ENCODE measurements at regions not wholly inside any gene's neighbourhood (a gene's known extent, or its start where the extent isn't known, plus 50 kb on each side); places are given as distances from the start of the nearest gene placed in this dataset.

DNA sequence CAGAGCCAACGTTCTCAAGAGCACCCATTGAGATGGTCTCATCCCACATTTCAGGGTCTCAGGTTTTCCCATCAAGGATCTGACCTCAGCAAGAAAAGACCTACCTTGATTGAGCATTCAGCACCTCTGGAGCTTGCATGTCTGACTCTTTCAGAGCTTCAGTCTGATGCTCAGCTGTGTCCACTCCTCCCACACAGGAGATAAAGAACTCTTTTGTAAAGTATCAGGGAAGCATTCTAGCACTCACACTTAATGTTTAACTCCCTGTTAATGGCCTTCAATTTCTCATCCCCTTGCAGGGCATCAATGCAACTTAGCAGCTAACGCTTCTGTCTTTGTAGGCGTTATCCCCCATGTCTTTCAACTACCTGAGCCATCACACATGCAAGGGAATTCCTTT is 124.1 kb downstream of the GALC start:
- TF ChIP-seq, protein P1, sequence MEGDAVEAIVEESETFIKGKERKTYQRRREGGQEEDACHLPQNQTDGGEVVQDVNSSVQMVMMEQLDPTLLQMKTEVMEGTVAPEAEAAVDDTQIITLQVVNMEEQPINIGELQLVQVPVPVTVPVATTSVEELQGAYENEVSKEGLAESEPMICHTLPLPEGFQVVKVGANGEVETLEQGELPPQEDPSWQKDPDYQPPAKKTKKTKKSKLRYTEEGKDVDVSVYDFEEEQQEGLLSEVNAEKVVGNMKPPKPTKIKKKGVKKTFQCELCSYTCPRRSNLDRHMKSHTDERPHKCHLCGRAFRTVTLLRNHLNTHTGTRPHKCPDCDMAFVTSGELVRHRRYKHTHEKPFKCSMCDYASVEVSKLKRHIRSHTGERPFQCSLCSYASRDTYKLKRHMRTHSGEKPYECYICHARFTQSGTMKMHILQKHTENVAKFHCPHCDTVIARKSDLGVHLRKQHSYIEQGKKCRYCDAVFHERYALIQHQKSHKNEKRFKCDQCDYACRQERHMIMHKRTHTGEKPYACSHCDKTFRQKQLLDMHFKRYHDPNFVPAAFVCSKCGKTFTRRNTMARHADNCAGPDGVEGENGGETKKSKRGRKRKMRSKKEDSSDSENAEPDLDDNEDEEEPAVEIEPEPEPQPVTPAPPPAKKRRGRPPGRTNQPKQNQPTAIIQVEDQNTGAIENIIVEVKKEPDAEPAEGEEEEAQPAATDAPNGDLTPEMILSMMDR (conservative IDR thresholded peaks at IDR 0.05; ENCODE audit: control insufficient read depth, insufficient read depth, low read depth, low read length) = no peak
- no peak for DNase-seq (ENCODE audit: low read depth)
- H3K4me3 ChIP-seq (ENCODE audit: control insufficient read depth, low read depth, low read length) = no peak overlapping the region

DNA sequence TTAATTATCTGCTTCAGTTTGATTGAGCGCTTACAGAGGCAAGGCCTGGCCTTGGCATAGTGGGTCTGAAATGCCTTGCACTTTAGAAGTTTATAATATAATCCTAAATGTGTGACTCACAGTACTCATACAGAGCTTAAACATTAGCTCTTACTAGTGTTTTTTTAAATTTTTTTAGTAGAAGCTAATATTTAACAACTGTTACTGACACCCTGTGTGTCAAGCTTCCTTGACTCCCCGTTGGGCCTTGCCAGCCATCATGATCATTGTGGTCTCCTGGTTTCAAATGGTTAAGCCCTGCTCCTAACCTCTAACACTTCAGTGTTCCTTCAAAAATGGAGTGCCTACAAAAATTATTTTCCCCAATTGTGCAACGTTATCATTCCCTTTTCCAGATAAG is 126.9 kb downstream of the GALC start:
- H3K4me3 ChIP-seq (ENCODE audit: control insufficient read depth, low read depth, low read length) = no peak overlapping the region
- TF ChIP-seq, protein P1 (conservative IDR thresholded peaks at IDR 0.05; ENCODE audit: control insufficient read depth, insufficient read depth, low read depth, low read length) = no peak
- no peak for DNase-seq (ENCODE audit: low read depth)

DNA sequence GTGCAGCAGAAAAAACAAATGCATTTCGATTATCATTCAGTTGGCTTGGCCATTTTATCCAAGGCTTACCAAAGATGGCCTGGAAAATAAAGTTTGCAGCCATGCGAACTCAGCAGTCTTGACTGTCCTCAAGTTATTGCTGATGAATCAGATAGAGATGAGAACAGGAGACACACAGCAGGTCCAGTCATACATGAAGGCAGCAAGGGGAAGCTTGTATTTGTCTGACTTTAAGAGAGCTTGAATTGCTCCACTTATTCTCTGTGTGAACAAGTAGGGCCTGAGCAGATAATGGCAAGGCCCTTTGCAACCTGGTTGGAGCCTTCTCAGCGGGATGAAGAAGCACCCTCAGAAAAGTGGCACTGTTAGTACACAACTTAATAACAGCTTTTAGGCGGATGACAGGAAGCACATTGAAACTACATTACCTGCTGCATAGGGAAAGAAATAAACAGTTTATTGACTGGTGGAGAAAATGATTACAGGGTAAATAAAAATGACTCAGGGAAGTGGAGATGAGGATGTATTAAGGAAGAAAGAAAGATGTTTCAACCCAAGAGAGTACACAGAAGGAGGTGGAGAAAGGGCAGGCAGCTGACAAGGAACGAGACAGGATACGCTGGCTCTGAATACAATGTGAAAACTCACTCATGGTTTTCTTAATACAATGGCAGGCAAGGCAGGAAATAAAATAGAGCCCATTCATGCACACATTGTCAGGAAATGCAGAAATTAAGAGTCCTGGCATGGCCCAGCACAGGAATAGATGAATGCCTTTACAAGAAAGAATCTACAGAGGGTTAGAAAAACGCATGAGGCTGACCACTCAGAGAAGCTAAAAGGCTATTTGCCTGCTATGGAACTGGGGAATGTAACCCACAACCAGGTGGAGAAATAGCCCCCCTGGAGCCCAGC is 128.4 kb downstream of the GALC start:
- no peak overlapping the region for H3K4me3 ChIP-seq (ENCODE audit: control insufficient read depth, low read depth, low read length)
- TF ChIP-seq, protein P1 (conservative IDR thresholded peaks at IDR 0.05; ENCODE audit: control insufficient read depth, insufficient read depth, low read depth, low read length) = no peak
- DNase-seq (ENCODE audit: low read depth) = no peak

DNA sequence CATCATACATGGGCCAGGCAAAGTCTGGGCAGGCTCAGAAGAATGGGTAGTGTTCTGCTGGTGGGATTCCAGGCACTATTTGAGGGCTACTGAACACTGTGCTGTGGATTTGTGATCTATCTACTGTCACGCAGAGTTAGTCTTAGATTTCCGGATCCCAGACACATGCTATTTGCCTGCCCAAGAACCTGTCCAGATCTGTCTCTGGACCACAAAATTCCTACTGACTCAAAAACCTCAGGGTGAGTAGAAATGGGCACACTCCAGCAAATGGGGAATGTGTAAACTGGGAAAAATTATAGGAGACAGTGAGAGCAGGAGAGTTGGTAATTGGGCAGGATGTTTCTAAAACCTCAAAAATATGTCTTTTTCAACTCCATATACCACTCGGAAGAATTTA is 129.9 kb downstream of the GALC start:
- no peak for DNase-seq (ENCODE audit: low read depth)
- no peak overlapping the region for H3K4me3 ChIP-seq (ENCODE audit: control insufficient read depth, low read depth, low read length)
- TF ChIP-seq, protein P1 (conservative IDR thresholded peaks at IDR 0.05; ENCODE audit: control insufficient read depth, insufficient read depth, low read depth, low read length) = no peak

DNA sequence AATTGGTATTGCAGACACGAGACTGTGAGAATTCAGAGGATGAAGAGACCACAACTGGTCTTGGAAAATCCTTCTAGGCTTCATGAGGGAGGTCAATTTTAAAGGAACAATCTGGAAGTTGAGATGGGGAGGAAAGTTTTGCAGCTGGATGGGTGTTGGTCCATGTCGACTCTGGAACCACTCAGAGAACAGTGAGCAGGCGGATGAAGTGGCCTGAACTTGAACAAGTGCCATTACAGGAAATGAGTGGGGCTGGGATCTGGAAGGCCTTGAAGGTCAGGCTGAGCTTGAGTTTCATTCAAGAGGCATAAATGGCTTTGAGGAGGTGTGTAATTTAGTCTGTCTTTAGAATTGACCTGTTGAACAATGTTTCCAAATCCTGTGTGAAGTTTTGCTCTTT is 140.9 kb downstream of the GALC start:
- TF ChIP-seq, protein P1 (conservative IDR thresholded peaks at IDR 0.05; ENCODE audit: control insufficient read depth, insufficient read depth, low read depth, low read length) = no peak
- no peak for DNase-seq (ENCODE audit: low read depth)
- H3K4me3 ChIP-seq (ENCODE audit: control insufficient read depth, low read depth, low read length) = no peak overlapping the region

DNA sequence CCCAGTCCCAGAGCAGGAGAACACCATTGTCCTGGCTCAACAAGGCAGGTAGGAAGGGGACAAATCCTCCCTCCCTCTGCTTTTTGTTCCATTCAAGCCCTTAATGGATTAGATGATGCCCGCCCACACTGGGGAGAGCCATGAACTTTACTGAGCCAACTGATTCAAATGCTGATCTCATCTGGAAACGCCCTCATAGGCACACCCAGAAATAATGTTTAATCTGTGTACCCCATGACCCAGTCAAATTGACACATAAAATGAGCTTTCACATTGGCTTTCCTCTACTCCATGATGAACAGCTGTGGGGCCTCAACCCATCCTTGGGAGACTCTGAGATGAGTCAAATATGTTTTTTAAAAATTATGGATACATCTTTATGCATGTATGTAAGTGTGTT is 141.8 kb downstream of the GALC start:
- TF ChIP-seq, protein P1 (conservative IDR thresholded peaks at IDR 0.05; ENCODE audit: control insufficient read depth, insufficient read depth, low read depth, low read length) = no peak
- no peak overlapping the region for H3K4me3 ChIP-seq (ENCODE audit: control insufficient read depth, low read depth, low read length)
- no peak for DNase-seq (ENCODE audit: low read depth)
